B cell (primary cell): ENCODE measurements at regions not wholly inside any gene's neighbourhood (a gene's known extent, or its start where the extent isn't known, plus 50 kb on each side); places are given as distances from the start of the nearest gene placed in this dataset.

Source experiments
- ATAC-seq: fragments of 200-7000 bp; cut with Tn5 transposase; one replicate; pipeline ENCODE4 v1.10.0; 2021; ENCODE audit warnings: low read depth, mild to moderate bottlenecking, moderate number of reproducible peaks, moderate library complexity
- CTCF ChIA-PET: fragments of 350-600 bp; sonication (Branson Sonifier 250); formaldehyde crosslinking; loops from one replicate; lab custom pipeline; 2021; ENCODE audit warnings: antibody characterized with exemption, inconsistent platforms; lab: Charles Lee
- POLR2A ChIA-PET: fragments of 350-600 bp; sonication (Branson Sonifier 250); formaldehyde crosslinking; loops from one replicate; lab custom pipeline; 2021; ENCODE audit warnings: antibody characterized with exemption; lab: Charles Lee
- DNase-seq: peaks from one replicate; pipeline ENCODE4 v3.0.0; 2013
- H2AFZ ChIP-seq: 2 replicates; pipeline ENCODE4 v1.6.1; 2012; ENCODE audit warnings: mild to moderate bottlenecking, low read depth, low read length; ENCODE audit not compliant: insufficient read depth, poor library complexity, severe bottlenecking
- H3K27ac ChIP-seq, 2 donors: 1 replicate in 1 of 2; 2 replicates in 1 of 2; pipeline ENCODE4 v1.5.1; 2012 to 2013; ENCODE audit warnings: low read length in 2 of 2, mild to moderate bottlenecking in 2 of 2, moderate library complexity in 1 of 2
- H3K27me3 ChIP-seq, 4 experiments: fragments of 200-600 bp in 1 of 4; sonication (generic) in 1 of 4; replicated peaks in 1 of 4; 1 replicate in 2 of 4; 2 replicates in 2 of 4; pipeline versions ENCODE4 v1.6.1 to v1.7.0; 2013 to 2016; ENCODE audit warnings: low read length in 3 of 4, mild to moderate bottlenecking in 2 of 4, mixed read lengths in 1 of 4, moderate library complexity in 1 of 4; ENCODE audit not compliant: insufficient read depth in 4 of 4, control insufficient read depth in 3 of 4; ENCODE audit errors: control extremely low read depth in 1 of 4
- H3K36me3 ChIP-seq, 2 experiments: replicated peaks in 1 of 2; 1 replicate in 1 of 2; 2 replicates in 1 of 2; pipeline versions ENCODE4 v1.6.1 to v1.7.1; 2013; ENCODE audit warnings: low read length in 1 of 2; ENCODE audit not compliant: insufficient read depth in 2 of 2, control insufficient read depth in 1 of 2; ENCODE audit errors: control extremely low read depth in 1 of 2, extremely low read depth in 1 of 2
- H3K4me1 ChIP-seq, 2 donors: fragments of 200-600 bp in 1 of 2; sonication (generic) in 1 of 2; 1 replicate in 1 of 2; 2 replicates in 1 of 2; pipeline versions ENCODE4 v1.5.1 to v1.6.1; 2013 to 2017; ENCODE audit warnings: low read length in 2 of 2; ENCODE audit not compliant: control insufficient read depth in 2 of 2, insufficient read depth in 2 of 2
- H3K4me2 ChIP-seq: replicated peaks from 2 replicates; pipeline ENCODE3; 2012; ENCODE audit warnings: mild to moderate bottlenecking, low read depth, low read length; ENCODE audit not compliant: poor library complexity, severe bottlenecking
- H3K4me3 ChIP-seq, 5 experiments: fragments of 200-600 bp in 1 of 5; sonication (generic) in 1 of 5; 1 replicate in 3 of 5; 2 replicates in 2 of 5; pipeline versions ENCODE4 v1.5.1 to v1.7.0; 2011 to 2016; ENCODE audit warnings: low read length in 4 of 5, mild to moderate bottlenecking in 4 of 5, low read depth in 2 of 5, control low read depth in 1 of 5, moderate library complexity in 1 of 5; ENCODE audit not compliant: insufficient read depth in 1 of 5; ENCODE audit errors: control extremely low read depth in 1 of 5, extremely low read depth in 1 of 5
- H3K79me2 ChIP-seq: fragments of 200-600 bp; sonication (generic); one replicate; pipeline ENCODE4 v1.6.0; 2016; ENCODE audit warnings: low read length; ENCODE audit not compliant: control insufficient read depth, insufficient read depth
- H3K9ac ChIP-seq: fragments of 200-600 bp; sonication (generic); 2 replicates; pipeline ENCODE4 v1.6.1; 2017; ENCODE audit warnings: mild to moderate bottlenecking, low read length, moderate library complexity
- H3K9me3 ChIP-seq, 3 donors: one replicate each; pipeline versions ENCODE4 v1.6.1 to v1.7.1; 2013; ENCODE audit warnings: low read length in 2 of 3; ENCODE audit not compliant: control insufficient read depth in 2 of 3, insufficient read depth in 1 of 3; ENCODE audit errors: control extremely low read depth in 1 of 3
- H4K20me1 ChIP-seq: 2 replicates; pipeline ENCODE4 v1.6.0; 2012; ENCODE audit warnings: mild to moderate bottlenecking, low read length; ENCODE audit not compliant: insufficient read depth, control insufficient read depth, poor library complexity, severe bottlenecking
- H3K27ac Mint-ChIP-seq: one replicate; pipeline ENCODE4 v1.8.0; 2021; ENCODE audit warnings: mixed read lengths
- H3K27me3 Mint-ChIP-seq: one replicate; pipeline ENCODE4 v1.8.0; 2021; ENCODE audit warnings: mixed read lengths
- H3K4me1 Mint-ChIP-seq: one replicate; pipeline ENCODE4 v1.8.0; 2021; ENCODE audit warnings: mixed read lengths
- H3K4me3 Mint-ChIP-seq: one replicate; pipeline ENCODE4 v1.8.0; 2021; ENCODE audit warnings: mixed read lengths
- H3K9me3 Mint-ChIP-seq: one replicate; pipeline ENCODE4 v1.8.0; 2022; ENCODE audit warnings: mixed read lengths; ENCODE audit not compliant: insufficient read depth
- CTCF ChIP-seq: fragments of 200-600 bp; IDR thresholded peaks from one replicate; pipeline ENCODE4 v1.8.0; 2022; ENCODE audit warnings: antibody characterized with exemption, mild to moderate bottlenecking
- EZH2 ChIP-seq: IDR thresholded peaks from 2 replicates; pipeline ENCODE4 v1.6.1; 2012; ENCODE audit warnings: borderline replicate concordance, low read depth, mild to moderate bottlenecking, moderate library complexity, low read length; ENCODE audit not compliant: insufficient read depth, poor library complexity, severe bottlenecking
- WGBS: methylation state at CpG from one replicate; pipeline ENCODE4 v1.1.5; 2013; ENCODE audit warnings: missing lambda C conversion rate; ENCODE audit not compliant: insufficient coverage; 5-methylcytosine and 5-hydroxymethylcytosine counted together
- intact Hi-C: fragments of 100-400 bp; cut with micrococcal nuclease; formaldehyde crosslinking; loops from one replicate; pipeline ENCODE4 v1.10.0; 2022

GRCh38 chr11:116611998-116612620, 160.7 kb downstream of the BUD13 start:
- H2AFZ ChIP-seq: no peak overlapping the region
- 95% methylated on average over 3 of the region's 4 CpGs for WGBS
- H3K27ac ChIP-seq: no peak overlapping the region
- no peaks in the 10 kb centered on the region for H3K36me3 ChIP-seq
- H3K9me3 ChIP-seq: peaks cover 0 to 11% (median 0%) of the 10 kb centered on the region in 3 donors
- DNase-seq: no peak
- Mint-ChIP-seq H3K4me1 (no peaks in the 10 kb centered on the region), H3K27me3 (peaks cover 14% of the 10 kb centered on the region), H3K9me3 (no peaks in the 10 kb centered on the region), H3K4me3 (no peak overlapping the region), H3K27ac (no peak overlapping the region)
- no peaks in the 10 kb centered on the region for H4K20me1 ChIP-seq
- ATAC-seq: no peak
- H3K9ac ChIP-seq: no peak overlapping the region
- H3K4me1 ChIP-seq: peaks cover 0 to 3% of the 10 kb centered on the region in 2 donors
- POLR2A ChIA-PET: no interaction called here
- no peak overlapping the region for H3K4me2 ChIP-seq
- intact Hi-C loops: no loop called here
- no peaks in the 10 kb centered on the region for H3K27me3 ChIP-seq
- TF ChIP-seq EZH2 (no peak), CTCF (no peak)
- CTCF ChIA-PET: no interaction called here
- no peak overlapping the region for H3K4me3 ChIP-seq
- no peaks in the 10 kb centered on the region for H3K79me2 ChIP-seq

GRCh38 chr11:116610190-116610589, 162.6 kb downstream of the BUD13 start:
- Histone ChIP-seq H3K4me1 (no peaks in the 10 kb centered on the region), H3K9ac (no peak overlapping the region), H4K20me1 (no peaks in the 10 kb centered on the region), H3K4me3 (no peak overlapping the region), H3K79me2 (no peaks in the 10 kb centered on the region), H2AFZ (no peak overlapping the region), H3K36me3 (no peaks in the 10 kb centered on the region), H3K27ac (no peak overlapping the region), H3K27me3 (no peaks in the 10 kb centered on the region), H3K9me3 (peaks cover 0 to 15% (median 0%) of the 10 kb centered on the region in 3 donors), H3K4me2 (no peak overlapping the region)
- H3K4me3 Mint-ChIP-seq: no peak overlapping the region
- H3K27ac Mint-ChIP-seq: no peak overlapping the region
- H3K9me3 Mint-ChIP-seq: no peaks in the 10 kb centered on the region
- TF ChIP-seq CTCF (no peak), EZH2 (no peak)
- H3K4me1 Mint-ChIP-seq: no peaks in the 10 kb centered on the region
- ChIA-PET POLR2A (no interaction called here), CTCF (no interaction called here)
- DNase-seq (no peak), ATAC-seq (no peak)
- intact Hi-C loops: no loop called here
- peaks cover 20% of the 10 kb centered on the region for H3K27me3 Mint-ChIP-seq
- WGBS: 70% methylated on average over 5 of the region's 7 CpGs
